ENCODE measurements at regions not wholly inside any gene's neighbourhood (a gene's known extent, or its start where the extent isn't known, plus 50 kb on each side); places are given as distances from the start of the nearest gene placed in this dataset.

- Histone ChIP-seq H3K4me3 (no peak overlapping the region), H3K27ac (no peak overlapping the region), H3K4me2 (no peak overlapping the region), H3K4me1 (no peaks in the 10 kb centered on the region; the same call in 2 of the 3 replicates), H3K9me3 (no peaks in the 10 kb centered on the region)
- FAIRE-seq (no peak), DNase-seq (ENCODE audit: low read depth in 1 of 2, low spot score in 1 of 2) (no peak), ATAC-seq (no peak)
- 51% methylated on average over 3 of the region's 3 CpGs for WGBS (ENCODE audit: missing lambda C conversion rate)
- ChIA-PET CTCF (interaction anchor here (1.5 to 1.7 kb wide), 2 partner anchors 9 kb away, joined by 4 to 10 read pairs; no protein-coding TSS in a partner anchor), POLR2A (no interaction called here)
- no peak for TF ChIP-seq EP300 (IDR thresholded peaks at IDR 0.05)
Measured at GRCh38 chr12:115801871-115802270, 475.6 kb downstream of the MED13L start.

GRCh38 chr12:115799610-115800009 lies 477.9 kb downstream of the MED13L start:
- WGBS (ENCODE audit: missing lambda C conversion rate), result 62% methylated on average over 4 of the region's 4 CpGs
- Histone ChIP-seq H3K27ac (no peak overlapping the region), H3K4me2 (no peak overlapping the region), H3K9me3 (no peaks in the 10 kb centered on the region), H3K4me3 (no peak overlapping the region), H3K4me1 (no peaks in the 10 kb centered on the region; the same call in 2 of the 3 replicates)
- ATAC-seq (peak in 1 of 2 experiments; percentile 26; a peak in 1 of 6 replicates), FAIRE-seq (no peak), DNase-seq (ENCODE audit: low read depth in 1 of 2, low spot score in 1 of 2) (no peak)
- POLR2A ChIA-PET, result no interaction called here
- CTCF ChIA-PET, result no interaction called here
- no peak for TF ChIP-seq FOSB (CRISPR knock-in tag; IDR thresholded peaks at IDR 0.05)
- no peak for TF ChIP-seq RCOR1 (IDR thresholded peaks at IDR 0.05; ENCODE audit: low read depth, low read length)
- no peak for TF ChIP-seq NR3C1 (IDR thresholded peaks at IDR 0.05)
- TF ChIP-seq POLR2A (IDR thresholded peaks at IDR 0.05; ENCODE audit: low read length), result no peak
- TF ChIP-seq HOXB13 (CRISPR knock-in tag; IDR thresholded peaks at IDR 0.05; ENCODE audit: low read depth), result no peak
- no peak for TF ChIP-seq CHD4 (IDR thresholded peaks at IDR 0.05; ENCODE audit: borderline replicate concordance)
- no peak for TF ChIP-seq ZC3H11A (IDR thresholded peaks at IDR 0.05)
- TF ChIP-seq HDAC2 (IDR thresholded peaks at IDR 0.05), result no peak
- no peak for TF ChIP-seq RAD21 (conservative IDR thresholded peaks at IDR 0.05 in 1 of 2, IDR thresholded peaks at IDR 0.05 in 1 of 2)
- TF ChIP-seq PBX3 (IDR thresholded peaks at IDR 0.05), result no peak
- TF ChIP-seq ATOH8 (CRISPR knock-in tag; IDR thresholded peaks at IDR 0.05; ENCODE audit: low read depth), result no peak
- TF ChIP-seq BCL3 (IDR thresholded peaks at IDR 0.05), result no peak
- no peak for TF ChIP-seq HEYL (CRISPR knock-in tag; IDR thresholded peaks at IDR 0.05)
- TF ChIP-seq ESRRA (IDR thresholded peaks at IDR 0.05; ENCODE audit: borderline replicate concordance, low read length), result no peak
- no peak for TF ChIP-seq FOSL2 (IDR thresholded peaks at IDR 0.05)
- TF ChIP-seq FOSL2 (CRISPR knock-in tag; IDR thresholded peaks at IDR 0.05), result no peak
- no peak for TF ChIP-seq KDM5A (IDR thresholded peaks at IDR 0.05)
- TF ChIP-seq CHD2 (IDR thresholded peaks at IDR 0.05; ENCODE audit: low read length, partially characterized antibody), result no peak
- TF ChIP-seq FOXS1 (CRISPR knock-in tag; IDR thresholded peaks at IDR 0.05), result no peak

GRCh38 chr12:115798309-115798917 lies 479.1 kb downstream of the MED13L start:
- Histone ChIP-seq H3K27ac (peak overlapping the region in 1 of 2 experiments; percentile 25; a peak in 1 of 6 replicates), H3K4me3 (no peak overlapping the region), H3K9me3 (no peaks in the 10 kb centered on the region), H3K4me2 (no peak overlapping the region), H3K4me1 (no peaks in the 10 kb centered on the region; the same call in 2 of the 3 replicates)
- DNase-seq (ENCODE audit: low read depth in 1 of 2, low spot score in 1 of 2) (no peak), ATAC-seq (no peak; a peak in 1 of 6 replicates), FAIRE-seq (no peak)
- CTCF ChIA-PET, result interaction anchor here (0.8 kb wide), 1 partner anchor 28 kb away, joined by 3 read pairs; no protein-coding TSS in a partner anchor
- POLR2A ChIA-PET, result no interaction called here
- TF ChIP-seq ZFP36 (IDR thresholded peaks at IDR 0.05; ENCODE audit: borderline replicate concordance, partially characterized antibody) (no peak), TFCP2L1 (CRISPR knock-in tag; IDR thresholded peaks at IDR 0.05) (no peak)
- 62% methylated on average over 4 of the region's 4 CpGs for WGBS (ENCODE audit: missing lambda C conversion rate)

Measured in A549 (cell line).